Smooth muscle cell (in vitro differentiated cells): ENCODE measurements at regions not wholly inside any gene's neighbourhood (a gene's known extent, or its start where the extent isn't known, plus 50 kb on each side); places are given as distances from the start of the nearest gene placed in this dataset.

Experiments
- DNase-seq: peaks from one replicate; lab custom pipeline; 2025; ENCODE audit not compliant: unreplicated experiment; lab: John Stamatoyannopoulos, UW
- H2AFZ ChIP-seq: fragments of 200-600 bp; sonication (generic); 2 replicates; pipeline ENCODE4 v1.6.0; 2016; ENCODE audit warnings: antibody characterized with exemption, low read depth, mild to moderate bottlenecking
- H3F3A ChIP-seq: fragments of 200-600 bp; sonication (generic); 2 replicates; pipeline ENCODE4 v1.6.0; 2017; ENCODE audit warnings: antibody characterized with exemption, low read depth
- H3K27ac ChIP-seq: fragments of 200-600 bp; sonication (generic); 2 replicates; pipeline ENCODE4 v1.5.1; 2016; ENCODE audit warnings: low read depth, mild to moderate bottlenecking
- H3K27me3 ChIP-seq: fragments of 200-600 bp; sonication (generic); 2 replicates; pipeline ENCODE4 v1.6.1; 2016; ENCODE audit warnings: low read depth, mild to moderate bottlenecking
- H3K36me3 ChIP-seq: fragments of 200-600 bp; sonication (generic); 2 replicates; pipeline ENCODE4 v1.5.1; 2016; ENCODE audit warnings: low read depth
- H3K4me1 ChIP-seq: fragments of 200-600 bp; sonication (generic); 2 replicates; pipeline ENCODE4 v1.5.1; 2016; ENCODE audit warnings: low read depth
- H3K4me2 ChIP-seq: fragments of 200-600 bp; sonication (generic); 2 replicates; pipeline ENCODE4 v1.6.0; 2016; ENCODE audit warnings: mild to moderate bottlenecking
- H3K4me3 ChIP-seq: fragments of 200-600 bp; sonication (generic); 2 replicates; pipeline ENCODE4 v1.5.1; 2016; ENCODE audit warnings: mild to moderate bottlenecking
- H3K79me2 ChIP-seq: fragments of 200-600 bp; sonication (generic); 2 replicates; pipeline ENCODE4 v1.6.0; 2016; ENCODE audit warnings: low read depth, mild to moderate bottlenecking
- H3K9ac ChIP-seq: fragments of 200-600 bp; sonication (generic); 2 replicates; pipeline ENCODE4 v1.6.0; 2016; ENCODE audit warnings: low read depth
- H3K9me3 ChIP-seq: fragments of 200-600 bp; sonication (generic); replicated peaks from 2 replicates; pipeline ENCODE4 v1.5.1; 2016; ENCODE audit warnings: low read depth
- H4K20me1 ChIP-seq: fragments of 200-600 bp; sonication (generic); 2 replicates; pipeline ENCODE4 v1.6.0; 2016; ENCODE audit warnings: low read depth
- WGBS: methylation state at CpG from one replicate; pipeline ENCODE4 v1.1.7; 2016; ENCODE audit warnings: low lambda C conversion rate; 5-methylcytosine and 5-hydroxymethylcytosine counted together
- TF ChIP-seq, protein P1 (sequence below): fragments of 200-600 bp; sonication (generic); IDR thresholded peaks from 2 replicates; pipeline ENCODE4 v1.5.1; 2017; ENCODE audit warnings: borderline replicate concordance, mild to moderate bottlenecking, antibody characterized with exemption; ENCODE audit not compliant: insufficient read depth, poor library complexity, severe bottlenecking

DNA sequence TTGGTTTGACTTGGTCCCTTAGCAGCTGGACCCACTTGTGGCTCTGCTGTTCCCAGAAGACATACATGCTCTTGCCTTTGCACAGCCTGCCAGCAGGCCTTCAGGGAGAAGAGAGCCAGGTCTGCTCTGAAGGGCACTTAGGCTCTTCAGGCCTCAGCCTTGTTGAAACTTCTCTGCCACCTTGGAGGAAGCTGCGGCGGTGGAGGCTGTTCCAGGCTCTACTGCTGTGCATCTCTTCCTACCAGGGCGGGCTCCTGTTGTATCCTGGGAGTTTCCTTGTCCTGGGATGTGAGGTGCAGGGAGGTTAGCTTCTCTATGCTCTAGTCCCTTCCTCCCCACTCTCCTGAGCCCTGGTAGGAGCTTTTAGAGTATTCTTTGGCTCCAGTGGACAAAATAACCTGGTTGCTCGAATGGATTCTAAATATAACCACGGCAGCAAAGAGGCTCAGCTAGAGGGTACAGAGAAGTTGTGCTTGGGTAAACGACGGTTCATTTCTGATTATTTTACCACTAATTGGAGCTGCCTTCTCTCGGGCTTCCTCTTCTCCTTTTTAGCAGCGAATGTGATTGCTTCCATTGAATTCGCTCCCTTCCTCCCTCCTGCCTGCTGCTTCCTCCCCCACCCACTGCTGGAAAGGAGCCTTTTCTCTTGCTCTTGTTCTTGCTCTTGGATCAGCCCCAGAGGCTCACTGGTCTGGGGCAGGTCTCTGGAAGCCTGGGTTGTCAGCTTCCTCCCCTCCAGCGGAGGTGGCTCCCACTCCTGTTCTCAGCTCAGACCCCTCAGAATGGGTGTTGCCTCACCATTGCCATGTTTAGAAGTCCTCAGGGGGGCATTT is 126.6 kb upstream of the CACNA1E start:
- H3K9ac ChIP-seq: no peak overlapping the region
- H3K4me2 ChIP-seq: no peak overlapping the region
- peaks cover 7% of the 10 kb centered on the region for H3K27me3 ChIP-seq
- WGBS: 90% methylated on average over 11 of the region's 11 CpGs
- H3K27ac ChIP-seq: no peak overlapping the region
- TF ChIP-seq, protein P1, sequence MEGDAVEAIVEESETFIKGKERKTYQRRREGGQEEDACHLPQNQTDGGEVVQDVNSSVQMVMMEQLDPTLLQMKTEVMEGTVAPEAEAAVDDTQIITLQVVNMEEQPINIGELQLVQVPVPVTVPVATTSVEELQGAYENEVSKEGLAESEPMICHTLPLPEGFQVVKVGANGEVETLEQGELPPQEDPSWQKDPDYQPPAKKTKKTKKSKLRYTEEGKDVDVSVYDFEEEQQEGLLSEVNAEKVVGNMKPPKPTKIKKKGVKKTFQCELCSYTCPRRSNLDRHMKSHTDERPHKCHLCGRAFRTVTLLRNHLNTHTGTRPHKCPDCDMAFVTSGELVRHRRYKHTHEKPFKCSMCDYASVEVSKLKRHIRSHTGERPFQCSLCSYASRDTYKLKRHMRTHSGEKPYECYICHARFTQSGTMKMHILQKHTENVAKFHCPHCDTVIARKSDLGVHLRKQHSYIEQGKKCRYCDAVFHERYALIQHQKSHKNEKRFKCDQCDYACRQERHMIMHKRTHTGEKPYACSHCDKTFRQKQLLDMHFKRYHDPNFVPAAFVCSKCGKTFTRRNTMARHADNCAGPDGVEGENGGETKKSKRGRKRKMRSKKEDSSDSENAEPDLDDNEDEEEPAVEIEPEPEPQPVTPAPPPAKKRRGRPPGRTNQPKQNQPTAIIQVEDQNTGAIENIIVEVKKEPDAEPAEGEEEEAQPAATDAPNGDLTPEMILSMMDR: no peak
- no peak for DNase-seq
- H3K79me2 ChIP-seq: no peaks in the 10 kb centered on the region
- no peaks in the 10 kb centered on the region for H3K36me3 ChIP-seq
- H3K9me3 ChIP-seq: no peaks in the 10 kb centered on the region
- no peaks in the 10 kb centered on the region for H3F3A ChIP-seq
- no peaks in the 10 kb centered on the region for H3K4me1 ChIP-seq
- H4K20me1 ChIP-seq: no peaks in the 10 kb centered on the region
- no peak overlapping the region for H2AFZ ChIP-seq
- H3K4me3 ChIP-seq: no peak overlapping the region

DNA sequence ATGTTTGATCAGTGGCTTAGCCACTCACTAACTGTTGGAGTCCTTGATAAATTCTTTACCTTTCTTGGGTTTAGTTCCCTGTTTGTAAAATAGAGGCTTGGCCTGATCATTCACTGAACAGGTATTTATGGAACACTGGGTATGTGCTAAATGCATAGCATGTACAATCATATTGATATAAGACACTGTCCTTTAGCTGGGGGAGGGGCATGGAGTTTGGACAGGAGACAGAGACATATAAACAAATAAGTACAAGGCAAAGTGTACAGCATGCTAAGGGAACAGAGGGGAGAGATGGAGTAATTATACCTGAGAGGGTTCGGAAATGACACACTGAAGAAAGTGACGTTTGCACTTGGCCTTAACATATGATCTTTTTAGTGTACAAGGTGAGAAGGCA is 124.3 kb upstream of the CACNA1E start:
- TF ChIP-seq, protein P1: no peak
- no peak overlapping the region for H3K9ac ChIP-seq
- DNase-seq: no peak
- peaks cover 7% of the 10 kb centered on the region for H3K27me3 ChIP-seq
- no peak overlapping the region for H2AFZ ChIP-seq
- no peak overlapping the region for H3K27ac ChIP-seq
- WGBS: 96% methylated on average over 2 of the region's 2 CpGs
- no peaks in the 10 kb centered on the region for H3K79me2 ChIP-seq
- H3K4me2 ChIP-seq: no peak overlapping the region
- H3K36me3 ChIP-seq: no peaks in the 10 kb centered on the region
- H3K9me3 ChIP-seq: no peaks in the 10 kb centered on the region
- no peaks in the 10 kb centered on the region for H3K4me1 ChIP-seq
- H4K20me1 ChIP-seq: no peaks in the 10 kb centered on the region
- H3F3A ChIP-seq: no peaks in the 10 kb centered on the region
- H3K4me3 ChIP-seq: no peak overlapping the region

DNA sequence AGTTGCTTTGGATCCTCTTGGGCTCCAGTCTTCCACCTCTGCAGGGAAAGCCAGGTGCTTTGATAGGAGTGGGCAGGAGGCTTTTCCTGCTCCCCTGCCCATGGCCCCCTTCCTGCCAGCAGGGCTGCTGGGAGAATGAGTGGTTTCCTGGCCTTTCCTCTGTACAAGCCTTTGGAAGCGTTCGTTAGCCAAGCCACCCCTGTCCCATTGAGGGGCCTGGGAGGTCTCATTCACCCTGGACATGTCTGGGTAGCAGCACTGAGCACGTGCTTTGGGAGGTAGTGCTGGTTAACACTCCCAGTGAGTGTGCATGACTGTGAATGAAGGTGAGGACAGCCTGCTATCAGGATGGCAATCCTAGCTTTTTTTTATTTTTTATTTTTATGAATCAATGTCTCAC is 118.5 kb upstream of the CACNA1E start:
- no peak overlapping the region for H3K27ac ChIP-seq
- H3K9ac ChIP-seq: no peak overlapping the region
- no peaks in the 10 kb centered on the region for H3K9me3 ChIP-seq
- H3K79me2 ChIP-seq: no peaks in the 10 kb centered on the region
- H3K4me3 ChIP-seq: no peak overlapping the region
- H3K27me3 ChIP-seq: no peaks in the 10 kb centered on the region
- no peaks in the 10 kb centered on the region for H3K36me3 ChIP-seq
- no peak overlapping the region for H3K4me2 ChIP-seq
- no peaks in the 10 kb centered on the region for H3K4me1 ChIP-seq
- TF ChIP-seq, protein P1: no peak
- no peak for DNase-seq
- no peaks in the 10 kb centered on the region for H3F3A ChIP-seq
- H4K20me1 ChIP-seq: no peaks in the 10 kb centered on the region
- WGBS: 93% methylated on average over 3 of the region's 3 CpGs
- no peak overlapping the region for H2AFZ ChIP-seq

DNA sequence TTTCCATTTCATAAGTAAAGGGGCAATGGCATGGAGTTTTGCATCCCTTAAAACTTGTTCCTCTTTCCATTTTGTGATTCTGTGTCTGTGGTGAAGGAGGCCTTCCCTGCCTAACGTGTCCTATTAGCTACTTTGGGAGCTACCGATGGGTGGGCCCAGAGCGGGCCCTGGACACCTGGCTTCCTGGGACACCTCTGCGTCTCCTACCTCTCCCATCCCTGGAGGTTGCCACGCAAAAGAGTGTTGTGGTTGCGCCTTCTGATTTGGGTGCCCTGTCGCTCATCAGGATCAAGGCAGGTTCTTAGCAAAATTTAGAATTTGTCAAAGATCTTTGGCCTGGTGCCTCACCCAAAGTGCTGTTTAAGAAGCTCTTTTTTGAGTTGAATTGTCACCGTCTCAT is 116.4 kb upstream of the CACNA1E start:
- no peaks in the 10 kb centered on the region for H3K9me3 ChIP-seq
- H3K4me2 ChIP-seq: no peak overlapping the region
- H4K20me1 ChIP-seq: no peaks in the 10 kb centered on the region
- whole genome bisulfite sequencing: 91% methylated on average over 8 of the region's 8 CpGs
- no peaks in the 10 kb centered on the region for H3K79me2 ChIP-seq
- H3F3A ChIP-seq: no peaks in the 10 kb centered on the region
- H3K36me3 ChIP-seq: no peaks in the 10 kb centered on the region
- H3K9ac ChIP-seq: no peak overlapping the region
- TF ChIP-seq, protein P1: no peak
- no peak overlapping the region for H3K27ac ChIP-seq
- no peaks in the 10 kb centered on the region for H3K27me3 ChIP-seq
- H2AFZ ChIP-seq: no peak overlapping the region
- H3K4me3 ChIP-seq: no peak overlapping the region
- no peak for DNase-seq
- H3K4me1 ChIP-seq: no peaks in the 10 kb centered on the region
